ENCODE measurements at regions not wholly inside any gene's neighbourhood (a gene's known extent, or its start where the extent isn't known, plus 50 kb on each side); places are given as distances from the start of the nearest gene placed in this dataset.

GRCh38 chr16:5854027-5854426, 756.4 kb upstream of the EEF2KMT start:
- TF ChIP-seq ARNTL (CRISPR knock-in tag; IDR thresholded peaks at IDR 0.05; ENCODE audit: borderline replicate concordance, low read depth) (no peak), PPARA (CRISPR knock-in tag; IDR thresholded peaks at IDR 0.05; ENCODE audit: borderline replicate concordance) (no peak), ESRRG (CRISPR knock-in tag; IDR thresholded peaks at IDR 0.05) (no peak), CREB5 (CRISPR knock-in tag; IDR thresholded peaks at IDR 0.05; ENCODE audit: low read depth) (no peak)

Data from SK-N-SH treated with all-trans-retinoic acid at 6 μM for 48 hours (cell line).